Lower leg skin (tissue), 4 donors: ENCODE measurements at regions not wholly inside any gene's neighbourhood (a gene's known extent, or its start where the extent isn't known, plus 50 kb on each side); places are given as distances from the start of the nearest gene placed in this dataset.
"Not testable (repeated sequence)": the region's sequence is repeated elsewhere in the genome, so short reads cannot be mapped to it uniquely, and the experiment has no call there.

Source experiments
- DNase-seq, 2 donors: peaks; one replicate each; pipeline ENCODE4 v3.0.0-alpha.2; 2019; ENCODE audit warnings: low spot score in 2 of 2
- H3K4me3 ChIP-seq: fragments of 200-600 bp; sonication (generic); 2 replicates; pipeline ENCODE4 v1.5.1; 2017; ENCODE audit warnings: mild to moderate bottlenecking, low read depth; ENCODE audit not compliant: poor library complexity, severe bottlenecking
- CTCF ChIP-seq, 3 donors: fragments of 450-650 bp; IDR thresholded peaks; one replicate each; pipeline ENCODE4 v1.5.1; 2016; ENCODE audit warnings: antibody characterized with exemption in 3 of 3, mild to moderate bottlenecking in 3 of 3, moderate library complexity in 2 of 3
- POLR2A ChIP-seq, 2 donors: fragments of 450-650 bp; IDR thresholded peaks; one replicate each; pipeline ENCODE4 v1.6.1; 2016 to 2017; ENCODE audit warnings: antibody characterized with exemption in 2 of 2, mild to moderate bottlenecking in 1 of 2, moderate library complexity in 1 of 2
- WGBS, 2 donors: methylation state at CpG; one replicate each; pipeline ENCODE4 v1.1.5; 2018; 5-methylcytosine and 5-hydroxymethylcytosine counted together
- intact Hi-C: fragments of 100-400 bp; cut with DNase I; formaldehyde crosslinking; loops from one replicate; pipeline ENCODE4 v1.15.0; 2023; ENCODE audit warnings: low total_unique reads

GRCh38 chrX:11893933-11894710 is 136.1 kb downstream of the MSL3 start:
- TF ChIP-seq CTCF (IDR thresholded peaks at IDR 0.05) (no peak), POLR2A (IDR thresholded peaks at IDR 0.05) (no peak)
- DNase-seq, result no peak
- intact Hi-C loops, result no loop called here
- no peak overlapping the region for H3K4me3 ChIP-seq
- 55 to 60% methylated on average over 3 of the region's 3 CpGs for whole genome bisulfite sequencing, 2 donors

- TF ChIP-seq POLR2A (IDR thresholded peaks at IDR 0.05) (no peak), CTCF (IDR thresholded peaks at IDR 0.05) (no peak)
- no peak overlapping the region for H3K4me3 ChIP-seq
- WGBS, 2 donors, result 6 to 21% methylated on average over 2 of the region's 2 CpGs
- intact Hi-C loops, result no loop called here
- DNase-seq, result no peak
These were observed 141.1 kb downstream of the MSL3 start for GRCh38 chrX:11899091-11899490.

- 91 to 92% methylated on average over 3 of the region's 3 CpGs for WGBS, 2 donors
- DNase-seq, H3K4me3 ChIP-seq, intact Hi-C loops: not testable (repeated sequence)
These were observed 147.9 kb downstream of the MSL3 start for GRCh38 chrX:11905933-11906332.

GRCh38 chrX:11908371-11908770 is 150.3 kb downstream of the MSL3 start:
- DNase-seq, result no peak
- WGBS, 2 donors, result 9 to 16% methylated on average over 2 of the region's 2 CpGs
- H3K4me3 ChIP-seq, result no peak overlapping the region
- intact Hi-C loops, result no loop called here
- TF ChIP-seq CTCF (IDR thresholded peaks at IDR 0.05), result no peak
- no peak for TF ChIP-seq POLR2A (IDR thresholded peaks at IDR 0.05)

- no peak for TF ChIP-seq CTCF (IDR thresholded peaks at IDR 0.05)
- TF ChIP-seq POLR2A (IDR thresholded peaks at IDR 0.05), result no peak
- intact Hi-C loops, result no loop called here
- WGBS, 2 donors, result 88 to 92% methylated on average over 3 of the region's 3 CpGs
- DNase-seq, result no peak
- H3K4me3 ChIP-seq, result no peak overlapping the region
These were observed 155.0 kb downstream of the MSL3 start for GRCh38 chrX:11913001-11913400.

- WGBS, 2 donors, result 56 to 63% methylated on average over 5 of the region's 5 CpGs
- no peak for TF ChIP-seq POLR2A (IDR thresholded peaks at IDR 0.05)
- TF ChIP-seq CTCF (IDR thresholded peaks at IDR 0.05), result no peak
- DNase-seq, result no peak
- intact Hi-C loops, result no loop called here
- H3K4me3 ChIP-seq, result no peak overlapping the region
These were observed 171.4 kb downstream of the MSL3 start for GRCh38 chrX:11929476-11929875.
